ENCODE measurements at regions not wholly inside any gene's neighbourhood (a gene's known extent, or its start where the extent isn't known, plus 50 kb on each side); places are given as distances from the start of the nearest gene placed in this dataset.
A peak's percentile ranks its signal among the peaks of the same experiment; 100 is the strongest.

GRCh38 chr11:112584672-112585071 lies 324.0 kb upstream of the PLET1 start:
- TF ChIP-seq, protein P1, sequence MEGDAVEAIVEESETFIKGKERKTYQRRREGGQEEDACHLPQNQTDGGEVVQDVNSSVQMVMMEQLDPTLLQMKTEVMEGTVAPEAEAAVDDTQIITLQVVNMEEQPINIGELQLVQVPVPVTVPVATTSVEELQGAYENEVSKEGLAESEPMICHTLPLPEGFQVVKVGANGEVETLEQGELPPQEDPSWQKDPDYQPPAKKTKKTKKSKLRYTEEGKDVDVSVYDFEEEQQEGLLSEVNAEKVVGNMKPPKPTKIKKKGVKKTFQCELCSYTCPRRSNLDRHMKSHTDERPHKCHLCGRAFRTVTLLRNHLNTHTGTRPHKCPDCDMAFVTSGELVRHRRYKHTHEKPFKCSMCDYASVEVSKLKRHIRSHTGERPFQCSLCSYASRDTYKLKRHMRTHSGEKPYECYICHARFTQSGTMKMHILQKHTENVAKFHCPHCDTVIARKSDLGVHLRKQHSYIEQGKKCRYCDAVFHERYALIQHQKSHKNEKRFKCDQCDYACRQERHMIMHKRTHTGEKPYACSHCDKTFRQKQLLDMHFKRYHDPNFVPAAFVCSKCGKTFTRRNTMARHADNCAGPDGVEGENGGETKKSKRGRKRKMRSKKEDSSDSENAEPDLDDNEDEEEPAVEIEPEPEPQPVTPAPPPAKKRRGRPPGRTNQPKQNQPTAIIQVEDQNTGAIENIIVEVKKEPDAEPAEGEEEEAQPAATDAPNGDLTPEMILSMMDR (IDR thresholded peaks at IDR 0.05; ENCODE audit: low read depth, low read length) = peak; percentile 33; the same call in 1 of the 2 replicates
- TF ChIP-seq EZH2phosphoT487 (IDR thresholded peaks at IDR 0.05; ENCODE audit: low read depth) = no peak
- Histone ChIP-seq H3K79me2 (ENCODE audit: low read length) (no peaks in the 10 kb centered on the region), H2AFZ (ENCODE audit: low read depth, low read length) (no peak overlapping the region), H3K4me3 (ENCODE audit: low read length) (no peak overlapping the region), H3K4me2 (ENCODE audit: low read length) (no peak overlapping the region), H3K4me1 (ENCODE audit: low read length) (peaks cover 14% of the 10 kb centered on the region), H4K20me1 (ENCODE audit: insufficient read depth, low read length) (no peaks in the 10 kb centered on the region), H3K27ac (ENCODE audit: low read length) (no peak overlapping the region), H3K9me3 (ENCODE audit: insufficient read depth, low read length) (no peaks in the 10 kb centered on the region), H3K27me3 (ENCODE audit: low read depth, low read length) (peaks cover 57% of the 10 kb centered on the region), H3K9ac (ENCODE audit: low read length) (no peak overlapping the region), H3K36me3 (replicated peaks; ENCODE audit: low read depth, low read length) (no peaks in the 10 kb centered on the region)

- no peaks in the 10 kb centered on the region for H3K79me2 ChIP-seq (ENCODE audit: low read length)
- no peak overlapping the region for H3K27ac ChIP-seq (ENCODE audit: low read length)
- H3K9me3 ChIP-seq (ENCODE audit: insufficient read depth, low read length) = no peaks in the 10 kb centered on the region
- no peak for TF ChIP-seq EZH2phosphoT487 (IDR thresholded peaks at IDR 0.05; ENCODE audit: low read depth)
- TF ChIP-seq, protein P1 (IDR thresholded peaks at IDR 0.05; ENCODE audit: low read depth, low read length) = no peak
- H3K36me3 ChIP-seq (replicated peaks; ENCODE audit: low read depth, low read length) = no peaks in the 10 kb centered on the region
- no peaks in the 10 kb centered on the region for H4K20me1 ChIP-seq (ENCODE audit: insufficient read depth, low read length)
- peaks cover 37% of the 10 kb centered on the region for H3K27me3 ChIP-seq (ENCODE audit: low read depth, low read length)
- H3K4me1 ChIP-seq (ENCODE audit: low read length) = peaks cover 13% of the 10 kb centered on the region
- H3K9ac ChIP-seq (ENCODE audit: low read length) = no peak overlapping the region
- no peak overlapping the region for H3K4me3 ChIP-seq (ENCODE audit: low read length)
- H2AFZ ChIP-seq (ENCODE audit: low read depth, low read length) = no peak overlapping the region
- H3K4me2 ChIP-seq (ENCODE audit: low read length) = no peak overlapping the region
These were observed 327.0 kb upstream of the PLET1 start for GRCh38 chr11:112587664-112588063.

DNA sequence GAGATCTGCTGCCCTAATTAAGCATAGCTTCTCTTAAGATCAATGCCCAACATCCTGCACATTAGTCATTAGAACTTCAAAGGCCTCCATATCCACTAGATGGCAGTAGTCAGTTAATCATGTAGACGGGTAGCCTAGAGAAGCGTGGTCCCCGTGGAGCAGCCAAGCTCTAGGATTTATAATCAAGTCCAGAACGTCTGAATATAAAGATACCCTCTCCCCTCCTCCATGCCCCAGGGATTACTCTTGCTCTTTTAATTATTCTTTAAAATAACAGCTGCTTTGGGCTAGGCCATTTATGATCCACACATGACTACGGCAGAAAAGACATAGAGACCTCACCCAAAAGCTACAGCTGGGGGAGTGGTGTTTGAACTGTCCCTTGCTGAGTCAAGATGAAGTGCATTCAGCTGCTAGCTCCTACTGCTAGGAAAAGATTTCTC lies 327.6 kb upstream of the PLET1 start:
- Histone ChIP-seq H3K27ac (ENCODE audit: low read length) (no peak overlapping the region), H2AFZ (ENCODE audit: low read depth, low read length) (peak overlapping the region; percentile 92), H3K79me2 (ENCODE audit: low read length) (no peaks in the 10 kb centered on the region), H3K4me1 (ENCODE audit: low read length) (peaks cover 7% of the 10 kb centered on the region), H3K9me3 (ENCODE audit: insufficient read depth, low read length) (no peaks in the 10 kb centered on the region), H3K36me3 (replicated peaks; ENCODE audit: low read depth, low read length) (no peaks in the 10 kb centered on the region), H3K27me3 (ENCODE audit: low read depth, low read length) (peaks cover 34% of the 10 kb centered on the region), H3K4me2 (ENCODE audit: low read length) (peak overlapping the region; percentile 48), H4K20me1 (ENCODE audit: insufficient read depth, low read length) (no peaks in the 10 kb centered on the region), H3K4me3 (ENCODE audit: low read length) (peak overlapping the region; percentile 27), H3K9ac (ENCODE audit: low read length) (no peak overlapping the region)
- TF ChIP-seq, protein P1 (IDR thresholded peaks at IDR 0.05; ENCODE audit: low read depth, low read length) = peak; percentile 78
- TF ChIP-seq EZH2phosphoT487 (IDR thresholded peaks at IDR 0.05; ENCODE audit: low read depth) = no peak

DNA sequence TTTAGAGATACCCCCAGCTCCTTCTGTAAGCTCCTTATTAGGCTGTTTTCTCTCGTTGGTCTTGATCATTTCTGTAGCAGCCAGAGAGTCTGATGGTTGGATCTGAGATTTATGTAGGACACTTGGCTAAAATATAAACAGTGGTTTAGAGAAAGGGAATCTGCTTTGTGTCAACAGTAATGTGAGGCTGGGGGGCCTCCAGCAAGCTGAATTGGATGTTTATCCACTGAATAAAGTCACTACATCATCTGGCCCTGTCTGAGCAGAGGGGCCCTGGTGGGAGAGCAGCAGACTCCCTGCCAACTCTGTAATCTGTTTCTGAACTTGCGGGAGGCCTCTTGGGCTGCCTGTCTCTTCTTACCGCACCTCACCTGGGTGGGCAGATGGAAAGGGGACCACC lies 328.5 kb upstream of the PLET1 start:
- H3K4me2 ChIP-seq (ENCODE audit: low read length) = no peak overlapping the region
- H4K20me1 ChIP-seq (ENCODE audit: insufficient read depth, low read length) = no peaks in the 10 kb centered on the region
- H3K9ac ChIP-seq (ENCODE audit: low read length) = no peak overlapping the region
- no peak for TF ChIP-seq EZH2phosphoT487 (IDR thresholded peaks at IDR 0.05; ENCODE audit: low read depth)
- TF ChIP-seq, protein P1 (IDR thresholded peaks at IDR 0.05; ENCODE audit: low read depth, low read length) = no peak
- H3K4me3 ChIP-seq (ENCODE audit: low read length) = no peak overlapping the region
- H3K9me3 ChIP-seq (ENCODE audit: insufficient read depth, low read length) = no peaks in the 10 kb centered on the region
- H3K36me3 ChIP-seq (replicated peaks; ENCODE audit: low read depth, low read length) = no peaks in the 10 kb centered on the region
- no peaks in the 10 kb centered on the region for H3K4me1 ChIP-seq (ENCODE audit: low read length)
- peaks cover 29% of the 10 kb centered on the region for H3K27me3 ChIP-seq (ENCODE audit: low read depth, low read length)
- no peak overlapping the region for H2AFZ ChIP-seq (ENCODE audit: low read depth, low read length)
- no peaks in the 10 kb centered on the region for H3K79me2 ChIP-seq (ENCODE audit: low read length)
- H3K27ac ChIP-seq (ENCODE audit: low read length) = no peak overlapping the region

Data from OCI-LY3 (cell line).